HEK293T (cell line): ENCODE measurements at regions not wholly inside any gene's neighbourhood (a gene's known extent, or its start where the extent isn't known, plus 50 kb on each side); places are given as distances from the start of the nearest gene placed in this dataset.

Experiments
- ARNT ChIP-seq: fragments of 450-650 bp; IDR thresholded peaks from 2 replicates; pipeline ENCODE4 v1.6.1; 2017; ENCODE audit warnings: mild to moderate bottlenecking
- BHLHE40 ChIP-seq: fragments of 450-650 bp; IDR thresholded peaks from 2 replicates; pipeline ENCODE4 v1.6.1; 2016; ENCODE audit warnings: mild to moderate bottlenecking, moderate library complexity, borderline replicate concordance
- ELF4 ChIP-seq: fragments of 450-650 bp; IDR thresholded peaks from 2 replicates; pipeline ENCODE4 v1.6.1; 2017; ENCODE audit warnings: antibody characterized with exemption
- FOXA1 ChIP-seq: fragments of 450-650 bp; IDR thresholded peaks from 2 replicates; pipeline ENCODE4 v1.6.1; 2016; ENCODE audit warnings: mild to moderate bottlenecking
- FOXK2 ChIP-seq: fragments of 450-650 bp; IDR thresholded peaks from 2 replicates; pipeline ENCODE4 v1.6.1; 2016; ENCODE audit warnings: mild to moderate bottlenecking
- FOXM1 ChIP-seq: fragments of 450-650 bp; IDR thresholded peaks from 2 replicates; pipeline ENCODE4 v1.6.1; 2017; ENCODE audit warnings: mild to moderate bottlenecking, borderline replicate concordance
- HDGF ChIP-seq: fragments of 450-650 bp; IDR thresholded peaks from 2 replicates; pipeline ENCODE4 v1.6.1; 2017; ENCODE audit warnings: antibody characterized with exemption, borderline replicate concordance
- LEF1 ChIP-seq: fragments of 450-650 bp; IDR thresholded peaks from 2 replicates; pipeline ENCODE4 v1.6.1; 2017; ENCODE audit warnings: mild to moderate bottlenecking, borderline replicate concordance
- NFRKB ChIP-seq: fragments of 450-650 bp; IDR thresholded peaks from 2 replicates; pipeline ENCODE4 v1.6.1; 2016; ENCODE audit warnings: mild to moderate bottlenecking, moderate library complexity
- PKNOX1 ChIP-seq: fragments of 450-650 bp; IDR thresholded peaks from 2 replicates; pipeline ENCODE4 v1.6.1; 2016
- SP1 ChIP-seq: fragments of 450-650 bp; IDR thresholded peaks from 2 replicates; pipeline ENCODE4 v1.6.1; 2017
- SUZ12 ChIP-seq: fragments of 450-650 bp; IDR thresholded peaks from 2 replicates; pipeline ENCODE4 v1.6.1; 2016; ENCODE audit warnings: mild to moderate bottlenecking
- ZNF384 ChIP-seq: fragments of 450-650 bp; IDR thresholded peaks from 2 replicates; pipeline ENCODE4 v1.6.1; 2016

GRCh38 chr1:57672346-57673140 lies 248.7 kb upstream of the DAB1 start:
- no peak for TF ChIP-seq FOXK2
- no peak for TF ChIP-seq ARNT
- TF ChIP-seq PKNOX1, result no peak
- no peak for TF ChIP-seq FOXM1
- no peak for TF ChIP-seq SP1
- no peak for TF ChIP-seq NFRKB
- TF ChIP-seq BHLHE40, result no peak
- TF ChIP-seq SUZ12, result no peak
- no peak for TF ChIP-seq ELF4
- TF ChIP-seq FOXA1, result no peak
- TF ChIP-seq HDGF, result no peak
- TF ChIP-seq ZNF384, result no peak
- TF ChIP-seq LEF1, result no peak
